Adrenal gland (tissue), 5 donors: ENCODE measurements at regions not wholly inside any gene's neighbourhood (a gene's known extent, or its start where the extent isn't known, plus 50 kb on each side); places are given as distances from the start of the nearest gene placed in this dataset.

Experiments
- CTCF ChIP-seq, 6 experiments: fragments of 450-650 bp in 4 of 6; fragments of 200-600 bp in 2 of 6; sonication (generic) in 1 of 6; IDR thresholded peaks; 1 replicate in 5 of 6; 2 replicates in 1 of 6; pipeline versions ENCODE4 v1.5.1 to v1.8.0; 2016 to 2021; ENCODE audit warnings: antibody characterized with exemption in 6 of 6, mild to moderate bottlenecking in 2 of 6, moderate library complexity in 1 of 6
- POLR2A ChIP-seq, 2 donors: fragments of 450-650 bp; IDR thresholded peaks; one replicate each; pipeline ENCODE4 v1.6.1; 2017; ENCODE audit warnings: antibody characterized with exemption in 2 of 2, mild to moderate bottlenecking in 2 of 2, moderate library complexity in 1 of 2
- donor health status: DM: no; HTN: no; CAD: no.

DNA sequence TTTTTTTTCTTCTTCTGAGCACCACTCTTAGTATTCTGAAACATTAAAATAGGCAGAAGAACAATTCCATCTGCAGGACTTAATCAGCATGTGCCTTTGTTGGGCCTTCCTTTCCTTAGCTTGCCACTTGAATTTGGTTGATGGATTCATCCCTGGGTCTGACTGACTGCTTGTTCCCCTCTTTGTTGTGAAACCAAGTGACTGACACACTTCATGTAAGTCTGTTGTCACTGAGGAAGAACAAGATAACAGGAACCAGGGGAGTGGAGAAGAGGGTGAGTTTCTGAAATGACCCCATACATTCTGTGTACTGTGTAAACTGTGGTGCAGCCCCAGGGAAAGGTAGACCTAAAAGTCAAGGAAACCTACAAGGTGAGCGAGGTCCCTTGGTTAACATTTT lies 188.7 kb upstream of the TBC1D5 start:
- TF ChIP-seq CTCF (IDR thresholded peaks at IDR 0.05) (no peak), POLR2A (IDR thresholded peaks at IDR 0.05) (no peak)
